ENCODE measurements at regions not wholly inside any gene's neighbourhood (a gene's known extent, or its start where the extent isn't known, plus 50 kb on each side); places are given as distances from the start of the nearest gene placed in this dataset.

DNA sequence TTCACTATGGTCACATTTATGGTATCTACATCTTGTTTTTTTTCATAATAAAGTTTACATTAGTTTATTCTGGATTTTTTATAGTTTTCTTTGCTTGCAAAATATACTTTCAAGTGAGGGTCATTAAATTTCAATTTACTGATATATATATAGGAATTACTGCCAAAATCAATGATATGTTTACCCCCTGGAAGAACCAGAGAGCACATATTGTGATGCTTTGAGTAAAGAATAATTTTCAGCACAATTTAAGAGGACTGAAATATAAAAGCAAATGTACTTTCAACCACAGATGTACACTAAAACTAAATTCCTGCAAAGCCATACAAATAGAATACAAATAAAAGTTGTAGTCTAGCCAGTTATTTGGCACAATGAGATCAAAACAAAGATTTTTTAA is 242.2 kb upstream of the PCDH18 start:
- DNase-seq (ENCODE audit: extremely low read depth, low read depth), result no peak
- TF ChIP-seq, protein P1, sequence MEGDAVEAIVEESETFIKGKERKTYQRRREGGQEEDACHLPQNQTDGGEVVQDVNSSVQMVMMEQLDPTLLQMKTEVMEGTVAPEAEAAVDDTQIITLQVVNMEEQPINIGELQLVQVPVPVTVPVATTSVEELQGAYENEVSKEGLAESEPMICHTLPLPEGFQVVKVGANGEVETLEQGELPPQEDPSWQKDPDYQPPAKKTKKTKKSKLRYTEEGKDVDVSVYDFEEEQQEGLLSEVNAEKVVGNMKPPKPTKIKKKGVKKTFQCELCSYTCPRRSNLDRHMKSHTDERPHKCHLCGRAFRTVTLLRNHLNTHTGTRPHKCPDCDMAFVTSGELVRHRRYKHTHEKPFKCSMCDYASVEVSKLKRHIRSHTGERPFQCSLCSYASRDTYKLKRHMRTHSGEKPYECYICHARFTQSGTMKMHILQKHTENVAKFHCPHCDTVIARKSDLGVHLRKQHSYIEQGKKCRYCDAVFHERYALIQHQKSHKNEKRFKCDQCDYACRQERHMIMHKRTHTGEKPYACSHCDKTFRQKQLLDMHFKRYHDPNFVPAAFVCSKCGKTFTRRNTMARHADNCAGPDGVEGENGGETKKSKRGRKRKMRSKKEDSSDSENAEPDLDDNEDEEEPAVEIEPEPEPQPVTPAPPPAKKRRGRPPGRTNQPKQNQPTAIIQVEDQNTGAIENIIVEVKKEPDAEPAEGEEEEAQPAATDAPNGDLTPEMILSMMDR (IDR thresholded peaks at IDR 0.05; ENCODE audit: low read depth, low read length), result no peak

DNA sequence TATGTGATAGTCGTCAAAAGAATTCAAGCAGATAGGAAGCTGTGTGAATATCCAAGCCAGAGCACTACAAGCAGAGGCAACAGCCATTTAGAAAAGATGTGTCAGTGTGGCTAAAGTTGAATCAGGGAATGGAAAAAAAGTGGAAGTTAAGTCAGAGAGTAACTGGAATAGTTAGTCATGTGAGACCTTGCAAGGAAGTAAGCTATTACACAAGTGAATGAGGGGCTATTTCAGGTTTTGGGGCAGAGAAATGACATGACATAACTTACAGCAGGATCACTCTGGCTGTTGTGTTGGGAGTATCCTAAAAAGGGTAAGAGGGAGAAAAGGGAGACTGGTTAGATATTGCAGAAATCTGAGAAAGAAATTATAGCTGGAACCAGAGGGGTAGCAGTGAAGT is 236.6 kb upstream of the PCDH18 start:
- no peak for DNase-seq (ENCODE audit: extremely low read depth, low read depth)
- TF ChIP-seq, protein P1 (IDR thresholded peaks at IDR 0.05; ENCODE audit: low read depth, low read length), result no peak

DNA sequence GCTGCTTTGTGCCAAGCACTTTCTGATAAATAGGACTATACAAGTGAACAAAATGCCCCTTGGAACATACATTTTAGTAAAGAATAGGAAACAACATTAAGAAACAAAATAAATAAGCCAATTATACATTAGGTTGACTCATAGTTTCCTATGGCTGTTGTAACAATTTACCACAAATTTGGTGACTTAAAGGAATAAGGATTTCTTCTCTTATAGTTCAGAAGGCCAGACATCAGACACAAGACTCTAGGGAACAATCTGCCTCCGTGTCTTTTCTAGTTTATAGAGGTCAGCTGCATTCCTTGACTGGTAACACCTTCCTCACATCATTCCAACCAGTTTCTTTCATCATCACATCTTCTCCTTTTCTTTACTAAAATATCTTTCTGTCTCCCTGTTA is 235.9 kb upstream of the PCDH18 start:
- TF ChIP-seq, protein P1 (IDR thresholded peaks at IDR 0.05; ENCODE audit: low read depth, low read length), result no peak
- DNase-seq (ENCODE audit: extremely low read depth, low read depth), result no peak

DNA sequence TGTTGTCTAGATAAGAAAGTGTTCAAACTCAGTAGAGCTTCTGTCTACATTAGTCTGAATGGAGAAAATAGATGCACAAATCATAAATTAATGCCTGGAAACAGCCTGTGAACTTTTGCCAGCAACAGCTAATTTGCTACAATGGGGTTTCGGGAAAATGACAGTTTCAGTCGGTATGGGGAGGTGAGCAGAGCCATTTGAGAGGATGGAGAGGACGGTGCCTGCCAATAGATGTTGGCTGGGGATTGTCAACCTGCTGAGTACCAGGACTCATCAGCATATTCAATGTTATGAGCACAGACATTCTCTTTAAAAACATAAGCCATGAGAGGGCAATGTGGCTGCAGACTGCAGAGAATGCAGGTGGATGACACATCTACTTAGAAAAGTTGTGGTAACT is 230.3 kb upstream of the PCDH18 start:
- DNase-seq (ENCODE audit: extremely low read depth, low read depth), result no peak

DNA sequence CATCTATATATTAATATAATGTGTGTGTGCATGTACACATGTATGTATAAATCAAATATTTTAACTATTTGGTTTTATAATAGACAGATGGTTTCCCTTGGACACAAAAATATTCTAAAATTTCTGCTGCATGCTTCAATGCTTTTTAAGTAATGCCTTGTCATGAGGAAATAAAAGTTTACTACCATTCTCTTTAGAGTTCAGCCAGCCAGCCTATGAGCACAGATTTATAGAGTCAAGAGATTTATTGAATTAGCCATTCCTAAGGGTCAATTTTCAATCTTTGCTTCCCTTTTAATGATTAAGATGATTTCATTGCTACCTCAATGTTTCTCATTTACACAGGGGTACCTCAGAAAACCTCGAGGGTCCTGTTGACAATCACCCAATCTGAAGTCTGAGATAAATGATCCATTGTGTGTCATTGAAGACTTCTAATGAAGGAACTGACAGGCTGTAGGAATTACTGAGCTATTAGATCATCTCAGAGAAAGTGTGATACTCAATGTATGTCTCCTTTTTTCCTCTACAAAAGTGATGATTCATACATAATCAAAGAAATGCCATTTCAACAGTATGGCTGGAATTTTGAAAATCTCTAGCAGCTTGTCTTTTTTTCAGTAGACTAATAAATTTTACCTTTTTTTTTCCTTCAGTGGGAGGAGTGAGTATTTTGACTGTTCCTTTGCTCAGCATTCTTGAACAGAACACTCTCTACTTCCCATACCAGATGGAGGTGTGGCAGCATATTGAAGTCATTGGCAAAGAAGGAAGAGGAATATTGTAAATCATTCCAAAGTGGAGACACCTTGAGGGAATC is 222.6 kb upstream of the PCDH18 start:
- DNase-seq (ENCODE audit: extremely low read depth, low read depth), result no peak

More for the DNA sequence above, 230.3 kb upstream of the PCDH18 start:
- TF ChIP-seq, protein P1 (IDR thresholded peaks at IDR 0.05; ENCODE audit: low read depth, low read length), result no peak

DNA sequence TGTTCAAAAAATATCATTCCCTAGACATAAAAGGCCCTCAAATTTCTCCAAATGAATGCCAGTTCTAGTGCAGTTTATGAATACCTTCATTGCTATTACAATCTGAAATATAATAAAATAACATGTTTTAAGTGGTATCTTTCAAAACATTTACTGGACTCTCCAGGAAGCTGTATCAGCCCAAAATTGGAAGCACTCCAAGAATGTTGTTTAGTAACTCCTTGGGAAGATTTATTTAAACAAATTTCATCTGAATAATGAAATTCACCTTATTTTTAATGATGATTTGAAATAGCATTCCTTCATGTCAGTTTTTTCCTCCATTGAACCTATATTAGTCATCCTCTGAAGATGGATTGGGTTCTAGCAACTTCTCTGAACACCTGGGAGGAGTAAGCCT is 217.2 kb upstream of the PCDH18 start:
- TF ChIP-seq, protein P1 (IDR thresholded peaks at IDR 0.05; ENCODE audit: low read depth, low read length), result no peak

More for the DNA sequence above, 222.6 kb upstream of the PCDH18 start:
- TF ChIP-seq, protein P1 (IDR thresholded peaks at IDR 0.05; ENCODE audit: low read depth, low read length), result no peak

DNA sequence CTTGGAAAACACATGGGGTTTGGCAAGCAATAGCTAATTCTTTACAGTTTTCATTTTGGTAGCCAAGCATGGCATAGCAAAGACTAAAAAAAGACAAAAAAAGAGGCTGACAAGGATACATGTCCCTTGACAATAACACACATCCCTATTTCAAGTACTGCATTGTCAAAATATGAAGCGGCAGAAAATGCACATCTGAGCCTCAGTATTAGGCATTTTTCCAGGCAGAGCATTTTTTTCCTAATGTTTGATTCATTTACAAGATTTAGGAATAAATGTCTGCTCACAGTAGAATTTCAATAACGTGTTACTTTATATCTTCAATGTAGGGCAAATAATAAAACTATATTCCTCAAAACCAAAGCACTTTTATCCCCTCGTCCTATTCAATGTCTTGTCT is 216.3 kb upstream of the PCDH18 start:
- TF ChIP-seq, protein P1 (IDR thresholded peaks at IDR 0.05; ENCODE audit: low read depth, low read length), result no peak
- no peak for DNase-seq (ENCODE audit: extremely low read depth, low read depth)

More for the DNA sequence above, 217.2 kb upstream of the PCDH18 start:
- DNase-seq (ENCODE audit: extremely low read depth, low read depth), result peak; percentile 20
